ENCODE measurements at regions not wholly inside any gene's neighbourhood (a gene's known extent, or its start where the extent isn't known, plus 50 kb on each side); places are given as distances from the start of the nearest gene placed in this dataset.

DNA sequence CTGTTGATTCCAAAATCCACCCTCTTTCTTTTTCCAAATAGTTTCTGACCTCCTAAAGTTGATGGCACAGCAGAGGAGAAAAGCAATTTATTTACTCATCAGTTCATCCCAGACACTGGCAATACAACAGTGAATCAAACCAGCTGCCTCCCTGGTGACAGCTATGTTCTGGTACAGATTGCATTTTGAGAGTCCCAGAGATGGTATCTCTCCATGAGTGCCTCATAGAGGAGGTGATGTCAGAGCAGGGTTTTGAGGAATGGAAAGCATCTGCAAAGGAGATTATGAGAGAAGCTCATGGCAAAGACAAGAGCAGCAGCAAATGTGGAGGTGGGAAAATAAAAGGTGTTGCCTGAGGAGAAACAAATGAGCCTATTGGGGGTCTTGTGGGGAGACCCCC, 377.2 kb downstream of the MN1 start:
- TF ChIP-seq, protein P1, sequence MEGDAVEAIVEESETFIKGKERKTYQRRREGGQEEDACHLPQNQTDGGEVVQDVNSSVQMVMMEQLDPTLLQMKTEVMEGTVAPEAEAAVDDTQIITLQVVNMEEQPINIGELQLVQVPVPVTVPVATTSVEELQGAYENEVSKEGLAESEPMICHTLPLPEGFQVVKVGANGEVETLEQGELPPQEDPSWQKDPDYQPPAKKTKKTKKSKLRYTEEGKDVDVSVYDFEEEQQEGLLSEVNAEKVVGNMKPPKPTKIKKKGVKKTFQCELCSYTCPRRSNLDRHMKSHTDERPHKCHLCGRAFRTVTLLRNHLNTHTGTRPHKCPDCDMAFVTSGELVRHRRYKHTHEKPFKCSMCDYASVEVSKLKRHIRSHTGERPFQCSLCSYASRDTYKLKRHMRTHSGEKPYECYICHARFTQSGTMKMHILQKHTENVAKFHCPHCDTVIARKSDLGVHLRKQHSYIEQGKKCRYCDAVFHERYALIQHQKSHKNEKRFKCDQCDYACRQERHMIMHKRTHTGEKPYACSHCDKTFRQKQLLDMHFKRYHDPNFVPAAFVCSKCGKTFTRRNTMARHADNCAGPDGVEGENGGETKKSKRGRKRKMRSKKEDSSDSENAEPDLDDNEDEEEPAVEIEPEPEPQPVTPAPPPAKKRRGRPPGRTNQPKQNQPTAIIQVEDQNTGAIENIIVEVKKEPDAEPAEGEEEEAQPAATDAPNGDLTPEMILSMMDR (IDR thresholded peaks at IDR 0.05; ENCODE audit: low read depth, low read length), result no peak
- TF ChIP-seq EZH2phosphoT487 (IDR thresholded peaks at IDR 0.05; ENCODE audit: low read depth), result no peak
